Testis (tissue), 2 donors: ENCODE measurements at regions not wholly inside any gene's neighbourhood (a gene's known extent, or its start where the extent isn't known, plus 50 kb on each side); places are given as distances from the start of the nearest gene placed in this dataset.

ENCODE experiments used
- POLR2A ChIP-seq: fragments of 450-650 bp; IDR thresholded peaks from one replicate; pipeline ENCODE4 v1.6.1; 2017; ENCODE audit warnings: antibody characterized with exemption, mild to moderate bottlenecking, moderate library complexity
- TF ChIP-seq, protein P1 (sequence below), 3 experiments: fragments of 450-650 bp in 2 of 3; fragments of 200-600 bp in 1 of 3; sonication (generic) in 1 of 3; IDR thresholded peaks; one replicate each; pipeline ENCODE4 v1.5.1; 2016 to 2019; ENCODE audit warnings: antibody characterized with exemption in 3 of 3, mild to moderate bottlenecking in 2 of 3, moderate library complexity in 1 of 3

DNA sequence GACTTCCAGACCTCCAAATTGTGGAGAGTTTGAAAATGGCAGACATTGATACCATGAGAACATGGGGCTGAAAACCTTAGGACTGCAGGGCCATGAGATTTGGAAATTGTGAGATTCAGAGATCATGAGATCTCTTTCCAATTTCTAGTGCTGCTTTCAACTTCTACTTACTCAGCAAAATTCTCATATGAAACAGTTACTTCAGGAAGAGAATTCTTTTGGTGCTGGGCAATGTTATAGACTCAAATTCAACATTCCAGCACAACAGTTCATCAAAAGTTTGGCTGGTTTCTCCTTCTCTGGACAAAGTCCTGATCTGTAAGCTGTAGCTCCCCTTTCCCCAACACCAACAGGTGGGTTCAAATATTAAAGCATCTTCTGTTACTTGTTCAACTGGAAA lies 506.9 kb upstream of the NECTIN3 start:
- TF ChIP-seq, protein P1, sequence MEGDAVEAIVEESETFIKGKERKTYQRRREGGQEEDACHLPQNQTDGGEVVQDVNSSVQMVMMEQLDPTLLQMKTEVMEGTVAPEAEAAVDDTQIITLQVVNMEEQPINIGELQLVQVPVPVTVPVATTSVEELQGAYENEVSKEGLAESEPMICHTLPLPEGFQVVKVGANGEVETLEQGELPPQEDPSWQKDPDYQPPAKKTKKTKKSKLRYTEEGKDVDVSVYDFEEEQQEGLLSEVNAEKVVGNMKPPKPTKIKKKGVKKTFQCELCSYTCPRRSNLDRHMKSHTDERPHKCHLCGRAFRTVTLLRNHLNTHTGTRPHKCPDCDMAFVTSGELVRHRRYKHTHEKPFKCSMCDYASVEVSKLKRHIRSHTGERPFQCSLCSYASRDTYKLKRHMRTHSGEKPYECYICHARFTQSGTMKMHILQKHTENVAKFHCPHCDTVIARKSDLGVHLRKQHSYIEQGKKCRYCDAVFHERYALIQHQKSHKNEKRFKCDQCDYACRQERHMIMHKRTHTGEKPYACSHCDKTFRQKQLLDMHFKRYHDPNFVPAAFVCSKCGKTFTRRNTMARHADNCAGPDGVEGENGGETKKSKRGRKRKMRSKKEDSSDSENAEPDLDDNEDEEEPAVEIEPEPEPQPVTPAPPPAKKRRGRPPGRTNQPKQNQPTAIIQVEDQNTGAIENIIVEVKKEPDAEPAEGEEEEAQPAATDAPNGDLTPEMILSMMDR (IDR thresholded peaks at IDR 0.05): no peak
- no peak for TF ChIP-seq POLR2A
